Activated CD8-positive, alpha-beta memory T cell treated with anti-CD3 and anti-CD28 coated beads for 36 hours (primary cell): ENCODE measurements at regions not wholly inside any gene's neighbourhood (a gene's known extent, or its start where the extent isn't known, plus 50 kb on each side); places are given as distances from the start of the nearest gene placed in this dataset.

Experiments used
- CTCF ChIA-PET: fragments of 350-600 bp; sonication (Branson Sonifier 250); formaldehyde crosslinking; loops from one replicate; lab custom pipeline; 2021; ENCODE audit warnings: antibody characterized with exemption; lab: Charles Lee
- POLR2A ChIA-PET: fragments of 350-600 bp; sonication (Branson Sonifier 250); formaldehyde crosslinking; loops from one replicate; lab custom pipeline; 2021; ENCODE audit warnings: antibody characterized with exemption; lab: Charles Lee

DNA sequence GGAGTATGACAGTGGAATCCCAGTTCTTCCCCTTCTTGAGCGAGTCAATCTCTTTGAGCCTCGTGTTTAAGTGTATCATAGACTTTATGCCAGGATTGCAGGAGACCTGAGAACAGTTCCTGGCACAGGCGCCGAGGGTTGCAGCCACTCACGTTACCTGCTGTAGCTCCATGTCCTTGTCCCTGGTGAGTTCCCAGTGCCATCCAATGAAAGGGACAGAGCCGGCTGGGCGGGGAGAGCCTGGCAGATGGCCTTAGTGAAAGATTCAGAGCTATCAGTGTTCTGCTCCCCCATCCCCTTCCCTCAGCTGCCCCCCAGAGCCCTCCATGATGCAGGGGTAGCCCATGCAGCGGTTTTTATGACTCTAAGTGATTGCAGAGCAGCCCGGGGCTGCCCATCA is 554.0 kb downstream of the BNC2 start:
- ChIA-PET CTCF (no interaction called here), POLR2A (no interaction called here)

- POLR2A ChIA-PET, result no interaction called here
- CTCF ChIA-PET, result no interaction called here
Measured at GRCh38 chr9:16316911-16317817, 553.3 kb downstream of the BNC2 start.

DNA sequence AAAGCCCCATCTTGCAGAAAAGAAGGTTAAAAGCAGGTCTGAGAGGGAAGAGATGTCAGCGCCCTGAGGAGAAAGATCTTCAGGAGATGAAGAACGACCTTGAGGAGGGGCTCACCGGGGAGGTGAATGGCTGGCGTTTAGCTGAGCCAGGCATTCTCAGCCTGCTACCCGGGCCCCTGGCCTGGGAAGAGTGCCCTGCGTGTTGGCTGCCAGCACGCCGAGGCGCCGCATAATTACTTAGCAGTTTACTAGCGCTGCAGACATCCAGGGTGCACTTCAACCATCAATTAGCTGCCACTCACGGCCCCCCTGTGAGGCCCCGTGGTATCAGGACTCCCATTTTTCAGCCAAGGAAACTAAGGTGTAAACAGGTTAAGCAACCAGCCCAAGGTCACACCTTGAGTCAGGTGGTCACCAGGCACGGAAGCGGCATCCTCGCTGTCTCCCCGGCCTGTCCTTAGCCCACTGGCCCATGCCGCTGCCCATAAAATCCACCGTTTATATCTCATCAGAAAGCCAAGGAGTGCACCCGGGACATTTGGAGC is 551.9 kb downstream of the BNC2 start:
- ChIA-PET CTCF (no interaction called here), POLR2A (no interaction called here)

GRCh38 chr9:16319646-16320045 is 550.8 kb downstream of the BNC2 start:
- POLR2A ChIA-PET, result no interaction called here
- CTCF ChIA-PET, result no interaction called here

GRCh38 chr9:16320338-16320902 is 550.0 kb downstream of the BNC2 start:
- ChIA-PET CTCF (no interaction called here), POLR2A (no interaction called here)

- CTCF ChIA-PET, result no interaction called here
- POLR2A ChIA-PET, result no interaction called here
Measured at GRCh38 chr9:16321461-16322119, 548.9 kb downstream of the BNC2 start.

DNA sequence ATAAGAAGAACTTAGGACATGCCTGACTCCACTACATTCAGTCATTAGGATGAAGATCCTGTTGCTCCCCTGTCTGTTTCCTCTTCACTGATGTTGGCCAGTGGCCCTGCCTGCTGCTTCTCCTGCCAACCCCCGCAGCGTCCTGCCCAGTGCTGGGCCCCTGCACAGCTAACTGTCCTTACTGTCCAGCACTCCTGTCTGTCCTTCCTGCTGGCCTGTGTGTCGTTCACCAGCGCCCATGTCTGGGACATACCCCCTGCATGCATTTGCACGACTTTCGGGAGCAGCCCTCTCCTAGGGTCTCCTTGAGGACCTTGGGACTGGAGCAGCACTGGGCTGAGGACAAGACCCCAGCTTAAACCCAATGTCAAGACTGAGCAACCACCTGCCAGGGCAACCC is 547.6 kb downstream of the BNC2 start:
- POLR2A ChIA-PET, result no interaction called here

GRCh38 chr9:16325966-16326365 is 544.5 kb downstream of the BNC2 start:
- POLR2A ChIA-PET, result no interaction called here
- CTCF ChIA-PET, result no interaction called here

More for the DNA sequence above, 547.6 kb downstream of the BNC2 start:
- CTCF ChIA-PET, result no interaction called here

DNA sequence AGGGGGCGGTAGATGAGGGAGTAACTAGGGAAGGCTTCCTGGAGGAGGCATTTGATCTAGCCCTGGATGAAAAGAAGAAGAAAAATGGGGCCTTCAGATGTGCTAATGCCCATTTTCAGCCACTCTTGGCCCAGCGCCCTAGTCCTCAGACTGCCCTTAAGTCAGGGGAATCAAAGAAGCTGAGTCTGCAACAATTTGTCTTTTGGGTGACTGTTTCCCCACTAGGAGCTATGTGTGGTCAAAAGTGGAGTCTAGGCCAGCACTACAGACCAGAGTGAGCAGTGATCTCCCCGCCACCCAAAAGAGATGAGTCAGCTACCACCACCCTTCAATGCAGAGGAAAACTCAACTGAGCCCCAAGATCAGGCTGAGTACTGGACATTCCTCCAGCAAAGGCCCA is 542.1 kb downstream of the BNC2 start:
- ChIA-PET POLR2A (no interaction called here), CTCF (no interaction called here)

GRCh38 chr9:16329671-16330113 is 540.8 kb downstream of the BNC2 start:
- ChIA-PET CTCF (no interaction called here), POLR2A (no interaction called here)

DNA sequence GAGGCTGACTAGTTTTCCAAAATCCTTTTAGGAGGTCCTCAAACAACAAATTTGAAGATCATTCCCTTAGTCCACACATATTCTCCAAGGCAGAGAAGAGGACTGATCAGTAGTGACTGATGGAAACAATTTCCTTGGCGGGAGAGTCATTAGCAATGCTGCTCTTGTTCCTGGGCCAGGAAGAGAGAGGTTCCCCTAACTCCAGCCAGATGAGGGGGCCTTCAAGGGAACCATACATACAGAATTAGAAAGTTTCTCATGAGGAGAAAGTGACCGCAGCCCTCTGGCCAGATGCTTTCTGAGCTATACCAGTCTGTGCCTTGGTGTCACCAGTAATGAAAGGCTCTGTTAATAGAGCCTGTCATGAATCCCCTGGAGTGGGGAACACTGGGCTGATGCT is 539.4 kb downstream of the BNC2 start:
- ChIA-PET POLR2A (no interaction called here), CTCF (no interaction called here)

- POLR2A ChIA-PET, result no interaction called here
- CTCF ChIA-PET, result no interaction called here
Measured at GRCh38 chr9:16331527-16331926, 538.9 kb downstream of the BNC2 start.

- POLR2A ChIA-PET, result no interaction called here
- CTCF ChIA-PET, result no interaction called here
Measured at GRCh38 chr9:16333691-16334090, 536.8 kb downstream of the BNC2 start.

- ChIA-PET POLR2A (no interaction called here), CTCF (no interaction called here)
Measured at GRCh38 chr9:16335788-16336580, 534.5 kb downstream of the BNC2 start.

DNA sequence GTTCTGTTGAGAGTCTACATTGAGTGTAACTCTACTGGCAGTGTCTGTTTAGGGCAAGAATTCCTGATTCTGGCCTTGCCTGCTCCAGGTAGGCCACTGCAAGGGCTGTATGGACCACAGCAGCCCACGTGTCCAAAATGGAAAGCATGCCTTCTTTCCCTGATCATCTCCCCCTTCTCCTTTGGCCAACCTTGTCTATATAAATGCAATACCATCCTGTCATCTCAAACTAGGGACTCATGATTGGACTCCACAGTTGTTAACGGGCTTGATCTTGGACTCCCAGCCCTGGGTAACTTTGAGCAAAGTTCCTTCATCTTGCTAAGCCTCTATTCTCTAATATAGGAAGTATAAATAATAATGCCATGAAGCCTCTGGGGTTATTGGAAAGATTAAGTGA is 533.6 kb downstream of the BNC2 start:
- CTCF ChIA-PET, result no interaction called here

GRCh38 chr9:16337322-16338029 is 533.0 kb downstream of the BNC2 start:
- ChIA-PET CTCF (no interaction called here), POLR2A (no interaction called here)

More for the DNA sequence above, 533.6 kb downstream of the BNC2 start:
- POLR2A ChIA-PET, result no interaction called here

DNA sequence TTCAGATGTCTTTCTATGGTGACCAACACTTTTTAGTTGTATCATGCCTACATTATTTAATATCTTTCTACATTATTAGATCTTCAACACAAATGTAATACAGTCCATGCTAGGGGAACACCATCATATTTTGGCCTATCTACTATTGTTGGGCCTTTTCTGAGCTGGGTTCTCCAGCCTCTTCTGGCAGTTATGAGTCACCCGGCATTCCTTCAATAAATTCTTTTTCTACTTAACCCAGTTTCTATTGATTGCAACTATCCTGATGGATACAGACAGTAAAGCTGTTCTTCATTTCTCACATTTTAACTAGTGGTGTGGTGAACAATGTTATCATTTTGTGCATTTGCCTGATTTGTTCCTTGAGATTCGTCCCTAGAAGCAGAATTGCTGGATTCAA is 529.3 kb downstream of the BNC2 start:
- CTCF ChIA-PET, result no interaction called here
- POLR2A ChIA-PET, result no interaction called here

- ChIA-PET CTCF (no interaction called here), POLR2A (no interaction called here)
Measured at GRCh38 chr9:16342246-16343020, 528.0 kb downstream of the BNC2 start.
